NCI-H2227 (cell line): ENCODE measurements at regions not wholly inside any gene's neighbourhood (a gene's known extent, or its start where the extent isn't known, plus 50 kb on each side); places are given as distances from the start of the nearest gene placed in this dataset.

Source experiments
- DNase-seq: peaks from one replicate; lab custom pipeline; 2025; ENCODE audit not compliant: unreplicated experiment; lab: John Stamatoyannopoulos, UW

DNA sequence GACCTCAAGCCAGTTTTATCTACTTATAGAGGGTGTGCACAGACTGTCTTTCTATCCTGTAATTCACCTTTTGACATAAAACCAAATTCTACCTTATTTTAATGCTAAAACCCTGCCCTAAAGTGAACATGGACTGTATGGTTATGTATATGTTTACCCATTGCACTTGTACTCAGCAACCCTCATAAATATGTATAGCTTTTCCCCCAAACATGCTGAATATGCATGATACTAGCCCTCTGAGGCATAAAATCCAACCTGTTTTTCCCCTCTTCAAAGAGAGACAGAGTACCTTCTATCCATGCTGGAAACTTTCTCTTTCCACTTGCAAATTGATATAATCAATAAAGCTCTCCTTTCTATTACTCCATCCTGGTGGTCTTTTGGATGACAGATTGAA, 267.9 kb upstream of the BMP2 start:
- no peak for DNase-seq

DNA sequence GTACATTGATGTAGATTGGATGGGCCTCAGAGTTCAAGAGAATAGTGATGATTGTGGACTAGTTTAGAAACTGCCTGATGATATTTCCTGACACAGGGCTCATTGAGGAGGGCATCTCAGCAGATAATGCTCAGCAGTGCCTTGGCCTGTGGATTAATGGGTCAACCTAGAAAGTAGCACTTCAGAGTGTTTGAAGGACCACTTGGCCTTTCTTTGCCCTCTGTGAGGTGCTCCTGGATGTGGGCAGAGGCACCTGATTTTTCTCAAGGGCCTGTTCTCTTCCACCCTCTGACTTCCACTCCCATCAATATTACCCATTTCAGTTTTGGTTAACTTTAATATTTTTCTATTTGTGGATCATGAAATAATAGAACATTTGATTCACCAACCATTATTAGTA, 270.6 kb upstream of the BMP2 start:
- DNase-seq = no peak

DNA sequence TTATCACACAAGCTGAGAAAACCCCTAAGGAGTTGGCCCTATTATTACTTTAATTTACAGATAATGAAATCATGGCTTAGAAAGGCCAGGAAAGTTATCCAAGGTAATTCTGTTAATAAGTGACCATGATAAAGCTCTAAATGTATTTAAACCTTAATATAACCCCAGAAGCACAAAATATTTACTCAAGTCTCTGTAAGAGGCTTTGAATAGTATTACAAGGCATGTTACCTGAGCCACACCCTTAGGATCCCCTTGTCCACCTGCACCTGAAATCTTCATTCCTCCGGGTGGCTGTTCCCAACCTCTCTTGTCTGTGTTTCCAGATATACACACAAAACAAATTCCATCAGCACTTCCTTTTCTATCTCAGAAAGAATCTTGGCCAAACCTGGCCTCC, 271.6 kb upstream of the BMP2 start:
- DNase-seq = no peak

GRCh38 chr20:6492271-6493055, 275.0 kb upstream of the BMP2 start:
- DNase-seq = peak; percentile 6

- DNase-seq = no peak
Measured at GRCh38 chr20:6490849-6491248, 276.6 kb upstream of the BMP2 start.

DNA sequence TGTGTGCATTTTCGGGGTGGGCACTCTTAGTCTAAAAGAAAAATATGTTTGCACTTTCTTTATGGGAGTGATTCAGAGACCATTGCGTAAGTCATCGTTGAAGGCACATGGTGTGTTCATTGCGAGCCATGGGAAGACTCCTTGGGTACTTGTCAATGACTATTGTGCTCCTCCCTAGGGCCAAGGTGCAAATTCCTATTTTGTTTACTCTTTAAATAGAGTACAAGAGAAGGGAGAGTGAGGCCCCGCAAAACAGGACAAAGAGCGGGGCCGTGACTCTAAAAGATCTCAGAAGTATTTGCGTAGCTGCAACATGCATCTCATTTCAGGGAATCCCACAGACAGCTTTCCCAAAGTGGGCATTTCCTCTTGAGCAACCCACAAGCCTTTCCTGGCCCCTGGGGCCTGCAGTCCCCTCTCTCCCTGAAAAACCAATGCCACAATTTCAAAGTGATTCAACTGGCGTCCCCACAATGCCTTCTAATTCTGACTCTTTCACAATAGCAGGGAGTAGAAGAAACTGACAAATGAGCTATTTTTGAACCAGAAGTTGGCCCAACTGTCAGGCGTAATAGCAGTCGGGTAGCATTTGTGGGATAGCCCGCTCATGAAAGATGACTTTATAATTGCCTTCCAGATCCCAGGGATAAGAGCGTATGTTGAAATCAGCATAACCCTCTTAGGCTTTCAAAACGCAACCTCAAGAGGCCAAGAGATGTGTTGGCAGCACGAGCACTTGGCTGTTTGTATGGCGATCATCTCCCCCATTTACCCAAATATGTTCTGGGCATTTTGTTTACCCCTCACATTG, 277.9 kb upstream of the BMP2 start:
- peak; percentile 65 for DNase-seq

DNA sequence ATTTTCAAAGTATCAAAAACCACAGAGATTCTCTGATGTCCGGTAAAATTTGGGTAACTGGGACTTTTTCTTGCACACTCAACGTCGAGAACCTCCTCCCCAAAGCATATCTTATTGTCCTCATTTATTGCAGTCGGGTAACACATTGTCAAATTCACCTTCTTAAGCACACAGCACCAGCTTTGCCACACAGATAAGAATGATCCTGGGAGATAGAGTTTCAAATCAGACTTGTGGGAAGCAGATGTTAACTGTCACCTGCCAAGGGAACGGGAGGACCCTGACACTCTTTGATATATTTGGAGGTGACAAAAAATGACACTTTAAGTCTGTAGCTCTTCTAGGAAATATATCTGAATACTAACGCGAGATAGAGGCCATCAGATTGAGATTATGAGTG, 282.1 kb upstream of the BMP2 start:
- DNase-seq = no peak

DNA sequence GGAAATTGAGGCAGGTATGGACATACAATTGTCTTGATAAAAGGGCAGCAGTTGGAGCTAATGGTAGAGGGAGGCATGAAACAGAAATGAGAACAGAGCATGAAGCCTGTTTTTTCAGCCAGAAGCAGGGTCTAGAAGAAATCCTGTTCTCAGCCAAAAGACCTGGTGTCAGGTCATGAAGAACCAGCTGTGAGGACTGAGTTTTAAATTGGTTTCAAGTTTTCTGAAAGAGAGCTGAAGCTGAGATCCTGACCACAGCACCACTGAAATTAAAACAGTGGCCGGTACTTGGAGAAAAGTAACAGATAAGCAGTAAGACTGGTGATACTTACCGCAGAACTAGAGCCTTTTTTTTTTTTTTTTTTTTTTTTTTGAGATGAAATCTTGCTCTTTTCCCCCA, 283.8 kb upstream of the BMP2 start:
- DNase-seq = no peak

DNA sequence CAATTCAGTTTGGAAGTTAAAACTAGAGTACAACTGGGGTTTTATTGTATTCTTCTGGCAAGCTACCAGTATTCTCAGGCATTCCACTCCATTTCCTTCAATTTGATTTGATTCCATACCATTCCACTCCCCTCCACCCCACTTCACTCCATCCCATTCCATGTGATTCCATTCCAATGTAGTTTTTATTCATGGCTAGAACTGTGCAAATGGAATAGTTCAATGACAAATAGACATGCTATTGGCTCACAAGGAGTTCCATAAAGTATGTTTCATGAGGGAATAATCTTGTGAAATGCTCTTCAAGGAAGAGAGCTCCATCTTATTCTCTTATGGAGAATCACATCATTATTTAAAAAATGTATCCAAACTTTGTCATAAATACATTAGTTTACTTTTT, 285.0 kb upstream of the BMP2 start:
- no peak for DNase-seq

DNA sequence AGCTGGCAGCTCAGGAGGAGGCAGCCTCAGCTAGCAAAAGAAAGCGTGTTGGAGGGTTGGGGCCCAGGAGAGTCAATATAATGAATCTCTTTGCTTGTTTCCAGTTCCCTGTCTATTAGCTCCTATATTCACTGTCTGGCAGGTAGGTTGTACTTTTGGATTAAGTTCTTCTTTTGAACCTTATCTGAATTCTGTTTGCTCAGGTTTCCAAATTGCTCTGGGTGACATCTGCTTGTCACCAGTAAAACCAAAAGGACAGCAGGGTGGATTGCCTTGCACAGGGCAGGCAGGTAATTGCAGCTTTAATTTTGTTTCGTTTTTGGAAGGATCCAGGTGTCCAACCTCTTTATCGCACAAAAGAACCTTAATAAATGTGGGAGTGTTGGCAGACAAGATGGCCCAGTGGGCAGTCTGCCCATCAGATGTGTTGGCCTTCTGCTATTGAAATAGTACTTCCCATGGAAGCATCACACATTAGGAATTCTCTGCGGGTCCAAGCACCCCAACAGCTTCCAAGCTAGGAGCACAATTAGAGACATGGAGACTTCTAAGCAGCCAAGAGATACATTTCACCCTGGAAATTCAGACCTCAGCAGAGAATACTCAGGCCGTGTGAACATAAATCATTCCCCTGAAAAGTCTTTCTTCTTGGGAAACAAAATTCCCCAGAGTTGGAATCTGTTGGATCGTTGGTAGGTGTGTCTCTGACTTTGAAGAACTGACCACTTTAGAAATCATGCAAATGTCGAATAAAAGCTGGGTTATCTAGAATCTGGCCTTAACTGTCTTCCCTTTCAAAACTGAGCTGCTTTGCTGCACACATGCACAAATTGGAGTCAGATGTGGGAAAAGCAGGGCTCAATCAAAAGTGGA, 286.9 kb upstream of the BMP2 start:
- no peak for DNase-seq

GRCh38 chr20:6473197-6473596, 294.3 kb upstream of the BMP2 start:
- DNase-seq = no peak

DNA sequence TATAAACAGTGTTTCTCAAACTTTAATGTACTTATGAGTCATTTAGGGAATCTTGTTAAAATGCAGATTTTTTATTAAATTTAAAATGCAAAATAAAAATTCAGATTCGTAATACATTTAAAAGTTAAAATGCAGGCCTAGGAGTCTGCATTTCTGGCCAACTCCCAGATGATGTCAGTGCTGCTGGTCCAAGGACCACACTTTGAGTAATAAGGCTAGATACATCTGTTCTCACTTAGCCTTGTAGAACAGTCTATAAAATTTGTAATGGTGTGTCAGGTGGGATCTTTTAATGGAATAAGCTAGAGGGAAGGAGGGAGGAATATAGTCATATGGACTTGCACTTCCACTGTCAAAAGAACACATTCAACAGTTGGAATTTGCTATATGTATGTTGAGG, 295.6 kb upstream of the BMP2 start:
- DNase-seq = no peak

GRCh38 chr20:6471110-6471647, 296.3 kb upstream of the BMP2 start:
- no peak for DNase-seq

DNA sequence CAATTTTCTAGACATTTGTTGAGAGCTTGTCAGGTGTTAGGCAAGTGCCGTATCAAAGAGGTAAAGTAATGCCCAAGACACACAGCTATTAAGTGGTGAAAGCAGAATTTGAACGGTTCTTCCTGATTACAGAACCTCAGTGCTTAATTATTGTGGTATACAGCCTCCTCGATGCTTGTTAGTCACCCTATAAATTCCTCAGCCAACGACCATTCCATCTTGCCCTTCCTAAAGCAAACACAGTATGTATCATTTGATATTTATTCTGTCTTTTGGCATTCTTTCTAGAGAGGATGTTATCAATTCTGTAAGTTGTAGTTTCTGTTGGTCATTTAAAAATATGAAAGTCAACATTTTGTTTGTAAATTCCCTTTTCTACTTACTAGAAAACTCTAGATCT, 297.8 kb upstream of the BMP2 start:
- DNase-seq = no peak

GRCh38 chr20:6468423-6469116, 298.9 kb upstream of the BMP2 start:
- no peak for DNase-seq

- DNase-seq = no peak
Measured at GRCh38 chr20:6467562-6467961, 299.9 kb upstream of the BMP2 start.

DNA sequence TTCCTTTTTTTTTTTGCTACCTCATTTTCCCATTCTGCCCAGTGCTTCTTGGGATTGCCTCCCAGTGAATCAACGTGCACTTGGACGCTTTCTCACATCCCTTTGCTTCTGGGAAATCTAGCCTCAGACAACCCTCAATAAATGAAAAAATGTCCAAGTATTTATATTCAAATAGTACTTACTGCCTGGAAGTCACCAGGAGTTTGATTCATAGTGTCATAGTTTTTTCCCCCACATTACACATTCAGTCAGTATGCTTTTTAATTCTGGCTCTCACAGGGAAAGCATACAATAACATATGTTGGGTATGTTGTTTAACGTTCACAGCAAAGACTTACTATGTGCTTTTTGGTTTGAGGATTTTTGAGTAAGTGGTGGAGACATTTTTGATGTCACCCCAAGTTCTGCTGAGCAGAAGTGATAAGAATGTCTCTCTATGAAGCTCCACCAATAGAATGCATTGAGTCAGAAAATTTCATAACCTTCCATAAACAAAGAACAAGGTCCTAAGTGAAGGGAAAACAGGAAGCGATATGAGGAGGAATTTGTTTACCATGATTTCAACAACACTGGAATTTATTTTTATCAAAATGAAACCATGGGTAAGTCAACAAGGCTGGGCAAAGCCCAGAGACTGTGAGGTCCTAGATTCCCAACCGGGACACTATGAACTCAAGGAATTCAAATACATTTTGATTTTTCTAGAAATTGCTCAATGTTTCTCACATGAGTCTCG, 301.2 kb upstream of the BMP2 start:
- DNase-seq = no peak

- DNase-seq = no peak
Measured at GRCh38 chr20:6450841-6451240, 316.6 kb upstream of the BMP2 start.

GRCh38 chr20:6440443-6440799, 317.6 kb upstream of the FERMT1 start:
- DNase-seq = no peak
